Fibroblast of gingiva (primary cell): ENCODE measurements at regions not wholly inside any gene's neighbourhood (a gene's known extent, or its start where the extent isn't known, plus 50 kb on each side); places are given as distances from the start of the nearest gene placed in this dataset.
"Not testable (repeated sequence)": the region's sequence is repeated elsewhere in the genome, so short reads cannot be mapped to it uniquely, and the experiment has no call there.

ENCODE experiments used
- DNase-seq: peaks from one replicate; pipeline ENCODE4 v3.0.0-alpha.2; 2011; ENCODE audit warnings: low read depth

GRCh38 chr14:49114161-49114893 lies 471.9 kb downstream of the RPS29 start:
- no peak for DNase-seq

DNA sequence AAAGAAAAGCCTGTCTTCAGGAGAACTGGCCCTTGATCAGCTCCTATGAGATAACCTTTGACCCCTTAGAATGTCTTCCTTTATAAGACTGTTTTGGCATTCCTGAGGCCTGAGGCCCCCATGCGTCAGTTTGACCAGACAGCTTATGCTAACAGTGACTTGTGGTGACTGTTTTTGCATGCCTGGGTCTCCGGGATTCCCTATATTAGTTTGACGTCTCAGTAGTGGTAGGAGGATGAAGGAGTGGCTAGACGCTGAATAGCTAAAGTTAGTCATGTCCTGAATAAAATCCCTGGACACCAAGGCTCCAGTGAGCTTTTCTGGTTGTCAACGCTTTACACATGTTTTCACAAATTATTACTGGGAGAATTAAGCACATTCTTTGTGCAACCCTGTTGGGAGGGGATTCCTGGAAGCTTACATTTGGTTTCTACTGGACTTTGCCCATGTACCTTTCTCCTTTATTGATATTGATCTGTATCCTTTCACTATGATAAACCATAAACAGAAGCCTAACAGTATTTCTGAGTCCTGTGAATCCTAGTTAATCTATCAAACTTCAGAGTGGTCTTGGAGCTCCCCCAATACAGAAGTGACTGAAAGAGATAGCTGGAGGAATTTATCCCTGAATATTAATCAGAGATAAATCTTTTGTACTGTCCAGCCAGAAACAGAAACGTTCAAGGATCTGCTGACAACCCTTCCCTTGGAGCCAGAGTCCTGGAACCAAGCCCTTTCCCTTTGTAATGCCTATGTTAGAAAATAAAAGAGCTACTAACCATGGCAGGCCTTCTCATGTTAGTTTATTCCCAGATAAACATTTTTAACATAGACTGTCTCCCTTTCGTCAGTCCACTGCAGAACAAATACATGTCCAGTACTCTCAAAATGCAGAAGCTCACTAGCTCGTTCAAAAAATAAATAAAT lies 479.2 kb downstream of the RPS29 start:
- no peak for DNase-seq

DNA sequence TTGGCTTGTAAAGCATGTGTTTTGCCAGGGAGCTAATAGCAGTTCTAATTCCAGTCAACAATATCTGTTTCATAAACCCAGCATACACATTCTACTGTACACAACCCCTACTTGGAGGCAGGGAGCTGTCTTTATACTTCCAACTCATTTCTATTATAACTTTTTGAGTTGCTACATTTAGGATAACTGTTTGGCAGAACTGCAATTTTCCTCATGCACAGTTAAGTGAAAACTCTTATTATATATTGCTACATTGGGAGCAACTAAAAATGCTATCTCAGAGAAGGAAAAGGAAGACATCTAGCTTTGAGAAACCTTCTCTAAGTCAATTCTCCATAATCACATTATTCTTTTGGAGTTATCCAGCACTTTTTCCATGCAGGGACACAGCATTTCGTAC lies 480.2 kb downstream of the RPS29 start:
- DNase-seq, result no peak

GRCh38 chr14:49105512-49105911 lies 480.7 kb downstream of the RPS29 start:
- DNase-seq, result no peak

GRCh38 chr14:49092345-49092744 lies 493.8 kb downstream of the RPS29 start:
- no peak for DNase-seq

DNA sequence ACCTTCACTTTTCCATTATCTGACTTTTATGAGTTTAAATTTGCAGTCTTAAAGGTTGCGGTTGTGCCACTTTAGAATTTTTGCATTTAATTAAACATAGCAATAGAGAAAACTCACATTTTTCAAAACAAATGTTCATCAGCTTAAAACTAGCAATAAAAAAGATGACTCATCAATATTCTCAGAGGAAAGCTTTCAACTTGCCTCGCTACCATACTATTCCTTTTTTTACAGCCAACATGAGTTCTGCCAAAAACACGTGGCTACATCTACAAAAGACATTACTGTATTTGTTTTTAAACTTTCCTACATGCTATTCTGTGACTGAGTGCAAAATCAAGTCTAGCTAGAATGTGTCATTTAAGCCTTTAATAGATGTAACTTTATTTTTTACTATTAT lies 497.1 kb downstream of the RPS29 start:
- no peak for DNase-seq

- DNase-seq, result not testable (repeated sequence)
Observed at GRCh38 chr14:49073292-49073691, 512.9 kb downstream of the RPS29 start.

DNA sequence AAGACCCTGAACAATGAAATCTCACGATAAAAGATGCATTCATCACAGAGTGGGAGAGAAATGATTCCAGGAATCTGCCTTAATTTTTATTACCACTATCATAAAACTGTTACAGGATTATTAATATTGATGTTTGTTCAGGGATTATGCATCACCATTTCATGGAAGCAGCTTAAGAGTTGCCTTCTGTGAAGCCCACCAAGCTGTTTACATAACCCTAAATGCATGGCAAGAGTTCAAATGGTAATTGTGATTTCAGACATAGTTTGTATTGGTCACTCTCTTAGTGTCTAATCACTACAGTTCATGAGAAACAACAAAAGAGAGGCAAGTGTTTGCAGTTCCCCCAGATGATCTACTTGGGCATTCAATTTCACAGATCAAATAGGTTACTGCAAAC lies 527.7 kb downstream of the RPS29 start:
- no peak for DNase-seq

GRCh38 chr14:49057838-49058510 lies 528.2 kb downstream of the RPS29 start:
- DNase-seq, result no peak

DNA sequence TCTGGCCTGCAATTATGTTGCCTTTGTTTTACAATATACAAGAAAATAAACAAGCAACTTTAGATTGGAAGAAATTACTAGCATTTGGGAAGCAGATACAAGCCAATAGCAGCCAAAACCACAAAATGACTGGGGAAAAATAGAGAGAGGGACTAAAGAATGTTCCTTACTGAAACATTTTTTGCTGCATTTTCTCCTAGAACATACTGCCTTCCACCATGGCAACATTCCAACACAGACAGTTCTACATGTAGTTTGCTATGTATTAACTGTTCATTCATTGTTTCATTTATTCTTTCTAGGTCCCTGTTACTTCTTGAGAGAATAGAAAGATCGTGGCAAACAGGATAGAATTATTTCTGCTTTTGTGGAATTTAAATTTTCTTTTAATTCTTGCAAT lies 530.2 kb downstream of the RPS29 start:
- DNase-seq, result no peak

- no peak for DNase-seq
Observed at GRCh38 chr14:49052521-49052920, 533.7 kb downstream of the RPS29 start.

GRCh38 chr14:49051328-49052060 lies 534.7 kb downstream of the RPS29 start:
- DNase-seq, result no peak

DNA sequence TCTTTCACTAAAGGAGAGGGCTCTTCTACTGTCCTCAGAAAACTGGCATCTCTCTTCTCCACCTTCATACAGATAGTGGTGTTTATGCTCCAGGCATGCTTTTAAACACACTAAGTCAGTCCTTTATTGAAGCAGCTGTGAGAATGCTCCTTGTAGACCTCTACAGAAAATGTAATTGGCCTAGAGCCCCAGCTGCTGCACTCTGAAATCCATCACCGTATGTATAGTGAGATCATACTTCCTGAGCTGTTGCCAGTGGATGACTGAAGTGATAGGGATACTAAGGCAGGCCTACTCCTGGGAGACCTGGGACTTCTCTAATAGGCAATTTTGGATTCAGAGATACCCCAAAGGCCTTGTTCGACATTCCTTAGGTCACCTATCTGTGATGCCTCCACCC lies 535.4 kb downstream of the RPS29 start:
- DNase-seq, result no peak

GRCh38 chr14:49049711-49050110 lies 536.5 kb downstream of the RPS29 start:
- no peak for DNase-seq

- DNase-seq, result no peak
Observed at GRCh38 chr14:49044981-49045380, 541.2 kb downstream of the RPS29 start.

- DNase-seq, result no peak
Observed at GRCh38 chr14:49036984-49037516, 549.1 kb downstream of the RPS29 start.

DNA sequence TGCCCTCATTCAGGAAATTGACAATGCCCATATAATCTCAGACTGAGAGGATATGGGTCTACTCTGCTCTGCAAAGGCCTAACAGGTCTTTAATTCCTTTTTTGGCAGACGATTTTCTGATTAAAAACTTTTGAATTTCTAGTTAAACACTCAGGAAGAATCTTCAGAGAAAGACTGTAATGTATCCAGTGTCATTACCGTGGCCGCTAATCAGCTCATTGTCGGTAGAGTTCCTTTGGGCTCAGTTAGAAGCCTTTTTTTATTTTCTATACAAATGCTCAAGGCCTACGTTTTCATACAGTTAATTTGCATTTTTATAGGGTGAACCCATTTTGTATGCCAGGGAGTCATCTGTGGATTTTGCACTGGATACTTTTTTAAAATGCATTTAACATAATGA lies 549.9 kb downstream of the RPS29 start:
- no peak for DNase-seq

DNA sequence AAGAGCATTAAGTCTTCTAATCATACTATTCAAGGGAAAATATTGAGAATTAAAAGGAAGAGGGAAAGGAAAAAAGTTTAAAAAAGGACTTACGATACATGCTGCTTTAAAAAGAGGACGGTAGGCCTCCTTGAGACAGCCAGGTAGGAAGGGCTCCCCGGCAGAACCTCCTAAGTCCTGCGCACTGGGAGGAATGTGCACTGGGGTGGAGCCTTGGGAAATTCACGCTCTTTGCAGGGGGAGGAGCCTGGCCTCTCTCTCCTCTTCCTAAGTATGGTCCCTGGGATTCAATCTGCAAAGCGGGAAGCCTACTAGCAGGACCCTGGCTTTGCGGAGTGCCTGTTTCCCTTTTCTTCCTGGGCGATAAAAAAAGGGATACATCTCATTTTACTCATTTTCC lies 553.0 kb downstream of the RPS29 start:
- DNase-seq, result no peak

DNA sequence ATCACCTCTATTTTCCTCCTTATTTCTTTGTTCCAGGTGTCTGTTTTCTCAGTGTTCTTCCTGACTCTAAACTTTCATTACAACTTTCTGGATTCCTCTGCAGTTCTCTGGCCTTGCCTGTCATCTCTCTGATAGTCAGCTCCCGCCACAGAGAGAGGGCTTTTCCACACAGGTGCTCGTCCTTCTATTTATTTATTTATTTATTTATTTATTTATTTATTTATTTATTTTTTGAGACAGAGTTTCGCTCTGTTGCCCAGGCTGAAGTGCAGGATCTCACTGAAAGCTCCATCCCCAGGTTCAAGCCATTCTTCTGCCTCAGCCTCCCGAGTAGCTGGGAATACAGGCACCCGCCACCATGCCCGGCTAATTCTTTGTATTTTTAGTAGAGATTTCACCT lies 554.5 kb downstream of the RPS29 start:
- DNase-seq, result not testable (repeated sequence)

DNA sequence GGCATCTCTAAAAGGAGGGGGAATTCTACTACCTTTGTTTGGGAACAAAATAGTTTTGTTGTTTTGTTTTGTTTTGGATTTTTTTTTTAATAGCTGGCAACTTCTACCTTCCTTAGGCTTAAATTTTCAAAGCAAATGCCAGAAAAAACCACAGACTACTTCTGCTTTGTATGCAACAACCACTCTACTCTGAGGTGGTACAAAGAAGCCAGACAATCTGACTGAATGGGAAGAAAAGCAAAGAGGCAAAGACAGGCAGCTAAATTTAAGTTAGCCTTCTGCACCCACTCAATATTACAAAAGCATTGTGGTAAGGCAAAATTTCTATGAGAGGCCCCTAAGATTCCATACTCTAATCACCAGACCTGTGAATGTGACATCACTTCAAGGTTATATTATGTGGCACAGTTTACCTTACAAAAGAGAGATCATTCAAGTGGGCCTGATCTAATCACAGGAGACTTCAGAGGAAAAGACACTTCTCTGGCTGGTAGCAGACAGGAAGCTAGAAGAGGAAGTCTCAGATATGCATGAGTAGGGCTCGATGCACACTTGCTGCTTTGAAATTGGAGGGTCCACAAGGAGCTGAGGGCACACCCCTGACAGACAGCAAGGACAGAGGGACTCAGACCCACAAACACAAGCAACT lies 566.6 kb downstream of the RPS29 start:
- no peak for DNase-seq

DNA sequence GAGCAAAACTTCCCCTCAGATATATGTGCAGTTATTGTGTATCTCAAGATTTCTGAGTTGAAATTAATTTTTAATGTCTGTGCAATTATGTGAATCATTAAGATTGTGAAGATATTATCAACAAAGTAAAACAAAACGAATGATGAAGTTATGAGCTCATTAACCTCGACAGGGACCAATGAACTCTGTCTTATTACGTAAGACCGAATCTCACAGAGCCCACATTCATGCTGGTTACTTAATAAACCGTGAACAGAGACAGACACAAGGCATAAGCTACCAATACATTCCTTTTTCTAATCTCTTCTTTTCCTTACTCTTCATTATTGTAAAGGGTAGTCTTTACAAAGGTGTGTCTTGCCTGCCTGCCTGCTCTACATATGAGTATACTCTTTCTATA lies 568.7 kb downstream of the RPS29 start:
- DNase-seq, result no peak
